Endothelial cell of umbilical vein (primary cell): ENCODE measurements at regions not wholly inside any gene's neighbourhood (a gene's known extent, or its start where the extent isn't known, plus 50 kb on each side); places are given as distances from the start of the nearest gene placed in this dataset.

Experiments
- BruUV-seq: library from RNA; stranded (reverse); fragments of 400-500 nt; replicated peaks from 2 replicates; lab custom pipeline; 2021; lab: Mats Ljungman, UMichigan
- CTCF ChIA-PET: fragments of 300-600, 350-600 bp; sonication (Branson Sonifier 250); formaldehyde crosslinking; loops from one replicate; lab custom pipeline; 2021; ENCODE audit warnings: antibody characterized with exemption, inconsistent platforms; lab: Charles Lee
- POLR2A ChIA-PET: fragments of 300-600, 350-600 bp; sonication (Branson Sonifier 250); formaldehyde crosslinking; loops from one replicate; lab custom pipeline; 2021; ENCODE audit warnings: antibody characterized with exemption, inconsistent platforms; lab: Charles Lee
- DNase-seq: peaks from one replicate; pipeline ENCODE4 v3.0.0-alpha.2; 2011; ENCODE audit warnings: low read depth, low spot score
- FAIRE-seq: peaks from 2 replicates; lab custom pipeline; 2011; peaks lifted over from hg19 to GRCh38; lab: Jason Lieb, UNC
- H2AFZ ChIP-seq: 2 replicates; pipeline ENCODE4 v1.6.0; 2012; ENCODE audit warnings: low read depth, low read length, control low read depth, inconsistent platforms
- H3K27ac ChIP-seq: 2 replicates; pipeline ENCODE4 v1.5.1; 2011; ENCODE audit warnings: low read depth, mild to moderate bottlenecking, control low read depth, low read length, moderate library complexity; ENCODE audit not compliant: insufficient read depth
- H3K27me3 ChIP-seq, 2 experiments: 2 replicates each; pipeline versions ENCODE4 v1.6.0 to v1.6.1; 2011; ENCODE audit warnings: low read length in 2 of 2, mixed read lengths in 1 of 2; ENCODE audit not compliant: control insufficient read depth in 2 of 2, insufficient read depth in 2 of 2
- H3K36me3 ChIP-seq, 2 experiments: 2 replicates in 1 of 2; 3 replicates in 1 of 2; pipeline ENCODE4 v1.5.1; 2011; ENCODE audit warnings: low read length in 2 of 2, mild to moderate bottlenecking in 1 of 2, moderate library complexity in 1 of 2; ENCODE audit not compliant: control insufficient read depth in 2 of 2, insufficient read depth in 2 of 2; ENCODE audit errors: extremely low read depth in 1 of 2
- H3K4me1 ChIP-seq: 3 replicates; pipeline ENCODE4 v1.5.1; 2011; ENCODE audit warnings: mild to moderate bottlenecking, low read length; ENCODE audit not compliant: control insufficient read depth, insufficient read depth; ENCODE audit errors: extremely low read depth
- H3K4me2 ChIP-seq: 2 replicates; pipeline ENCODE4 v1.6.1; 2011; ENCODE audit warnings: low read length, control low read depth, mixed read lengths; ENCODE audit not compliant: insufficient read depth
- H3K4me3 ChIP-seq, 3 experiments: fragments of 200-600 bp in 1 of 3; sonication (generic), shearing (Covaris generic) in 1 of 3; replicated peaks in 1 of 3; 2 replicates each; pipeline ENCODE4 v1.5.1; 2011 to 2016; ENCODE audit warnings: control low read depth in 3 of 3, low read length in 3 of 3, mild to moderate bottlenecking in 2 of 3, inconsistent platforms in 1 of 3, low read depth in 1 of 3, moderate library complexity in 1 of 3; ENCODE audit not compliant: insufficient read depth in 1 of 3
- H3K79me2 ChIP-seq: 2 replicates; pipeline ENCODE4 v1.6.0; 2012; ENCODE audit warnings: low read length, inconsistent platforms; ENCODE audit not compliant: control insufficient read depth, insufficient read depth
- H3K9ac ChIP-seq: replicated peaks from 2 replicates; pipeline ENCODE3; 2011; ENCODE audit warnings: low read length, control low read depth; ENCODE audit not compliant: insufficient read depth; ENCODE audit errors: extremely low read depth
- H3K9me1 ChIP-seq: replicated peaks from 3 replicates; pipeline ENCODE4 v1.6.0; 2011; ENCODE audit warnings: mild to moderate bottlenecking, low read length; ENCODE audit not compliant: control insufficient read depth, insufficient read depth; ENCODE audit errors: extremely low read depth
- H3K9me3 ChIP-seq: replicated peaks from 2 replicates; pipeline ENCODE4 v1.5.1; 2012; ENCODE audit warnings: low read length, inconsistent platforms; ENCODE audit not compliant: control insufficient read depth, insufficient read depth
- H4K20me1 ChIP-seq: replicated peaks from 2 replicates; pipeline ENCODE3; 2011; ENCODE audit warnings: mild to moderate bottlenecking, low read length; ENCODE audit not compliant: control insufficient read depth, insufficient read depth; ENCODE audit errors: extremely low read depth
- CTCF ChIP-seq, 2 donors: IDR thresholded peaks; 1 replicate in 1 of 2; 2 replicates in 1 of 2; pipeline ENCODE4 v1.5.1; 2011; ENCODE audit warnings: low read length in 2 of 2, mild to moderate bottlenecking in 2 of 2, moderate library complexity in 2 of 2, control low read depth in 1 of 2, inconsistent platforms in 1 of 2, low read depth in 1 of 2; ENCODE audit not compliant: insufficient read depth in 1 of 2; ENCODE audit errors: extremely low read depth in 1 of 2
- EZH2 ChIP-seq: IDR thresholded peaks from 2 replicates; pipeline ENCODE4 v1.6.1; 2012; ENCODE audit warnings: borderline replicate concordance, low read depth, mild to moderate bottlenecking, moderate library complexity, low read length, inconsistent platforms; ENCODE audit not compliant: severe bottlenecking
- FOS ChIP-seq: IDR thresholded peaks from 2 replicates; pipeline ENCODE4 v1.6.1; 2011; ENCODE audit warnings: mild to moderate bottlenecking, low read length, moderate library complexity, borderline replicate concordance; ENCODE audit not compliant: insufficient read depth
- MAX ChIP-seq: IDR thresholded peaks from 2 replicates; pipeline ENCODE4 v1.6.1; 2011; ENCODE audit not compliant: insufficient read depth, insufficient read length
- MYC ChIP-seq: IDR thresholded peaks from one replicate; pipeline ENCODE4 v1.6.1; 2011; ENCODE audit warnings: mild to moderate bottlenecking, low read depth, low read length
- POLR2A ChIP-seq: IDR thresholded peaks from 2 replicates; pipeline ENCODE4 v1.6.1; 2012; ENCODE audit warnings: low read depth, mild to moderate bottlenecking, control low read depth, low read length
- POLR2AphosphoS5 ChIP-seq: IDR thresholded peaks from 2 replicates; pipeline ENCODE4 v1.6.1; 2012; ENCODE audit warnings: low read depth, mild to moderate bottlenecking, control low read depth, low read length, moderate library complexity; ENCODE audit not compliant: insufficient read depth
- dilution Hi-C: fragments of 300-500 bp; cut with MboI; formaldehyde crosslinking; loops from one replicate; pipeline ENCODE4 v1.15.0; 2019; ENCODE audit warnings: low sequenced_read_pairs; ENCODE audit not compliant: extremely low pct_ligation_motif_present
- intact Hi-C: fragments of 100-400 bp; cut with micrococcal nuclease; formaldehyde crosslinking; loops from one replicate; pipeline ENCODE4 v1.10.0; 2022

GRCh38 chr2:105578166-105578565 lies 166.5 kb upstream of the NCK2 start:
- no peaks in the 10 kb centered on the region for H3K9me1 ChIP-seq
- H3K9me3 ChIP-seq: no peaks in the 10 kb centered on the region
- H3K4me1 ChIP-seq: no peaks in the 10 kb centered on the region
- H3K27ac ChIP-seq: no peak overlapping the region
- no peak overlapping the region for H3K4me3 ChIP-seq
- intact Hi-C loops: no loop called here
- DNase-seq (no peak), FAIRE-seq (no peak)
- BruUV-seq: no TSS peak
- H3K4me2 ChIP-seq: no peak overlapping the region
- peaks cover 5 to 12% of the 10 kb centered on the region in 2 experiments for H3K27me3 ChIP-seq
- no peak for TF ChIP-seq EZH2
- no peak for TF ChIP-seq MYC
- TF ChIP-seq POLR2A: no peak
- no peak for TF ChIP-seq CTCF (IDR thresholded peaks at IDR 0.05; ENCODE audit: extremely low read depth in 1 of 2, insufficient read depth in 1 of 2, low read depth in 1 of 2, low read length in 2 of 2)
- no peak for TF ChIP-seq POLR2AphosphoS5
- no peak for TF ChIP-seq FOS
- TF ChIP-seq MAX: no peak
- no peak overlapping the region for H3K9ac ChIP-seq
- dilution Hi-C loops: no loop called here
- H3K36me3 ChIP-seq: no peaks in the 10 kb centered on the region
- no peak overlapping the region for H2AFZ ChIP-seq
- ChIA-PET POLR2A (no interaction called here), CTCF (interaction anchor here (1.0 to 1.4 kb wide), 2 partner anchors 10 to 507 kb away, joined by 4 to 5 read pairs; no protein-coding TSS in a partner anchor)
- H3K79me2 ChIP-seq: no peaks in the 10 kb centered on the region
- no peaks in the 10 kb centered on the region for H4K20me1 ChIP-seq
